ENCODE measurements at regions not wholly inside any gene's neighbourhood (a gene's known extent, or its start where the extent isn't known, plus 50 kb on each side); places are given as distances from the start of the nearest gene placed in this dataset.
"Not testable (repeated sequence)": the region's sequence is repeated elsewhere in the genome, so short reads cannot be mapped to it uniquely, and the experiment has no call there.

- no peak for TF ChIP-seq CTCF (IDR thresholded peaks at IDR 0.05; ENCODE audit: insufficient read depth, low read depth, low read length)
- no peak for DNase-seq (ENCODE audit: low read depth)
- no peak overlapping the region for H3K4me3 ChIP-seq (ENCODE audit: low read depth, low read length)
Observed at GRCh38 chr9:21626493-21626892, 144.4 kb upstream of the IFNE start.

GRCh38 chr9:21628954-21629353 is 146.8 kb upstream of the IFNE start:
- H3K4me3 ChIP-seq (ENCODE audit: low read depth, low read length); DNase-seq (ENCODE audit: low read depth): not testable (repeated sequence)

GRCh38 chr9:21634951-21635350 is 152.8 kb upstream of the IFNE start:
- DNase-seq (ENCODE audit: low read depth): no peak
- no peak overlapping the region for H3K4me3 ChIP-seq (ENCODE audit: low read depth, low read length)
- no peak for TF ChIP-seq CTCF (IDR thresholded peaks at IDR 0.05; ENCODE audit: insufficient read depth, low read depth, low read length)

GRCh38 chr9:21638104-21638503 is 156.0 kb upstream of the IFNE start:
- DNase-seq (ENCODE audit: low read depth): no peak
- no peak overlapping the region for H3K4me3 ChIP-seq (ENCODE audit: low read depth, low read length)
- no peak for TF ChIP-seq CTCF (IDR thresholded peaks at IDR 0.05; ENCODE audit: insufficient read depth, low read depth, low read length)

- H3K4me3 ChIP-seq (ENCODE audit: low read depth, low read length): no peak overlapping the region
- no peak for DNase-seq (ENCODE audit: low read depth)
- TF ChIP-seq CTCF (IDR thresholded peaks at IDR 0.05; ENCODE audit: insufficient read depth, low read depth, low read length): no peak
Observed at GRCh38 chr9:21653091-21653490, 149.3 kb upstream of the MTAP start.

- no peak for TF ChIP-seq CTCF (IDR thresholded peaks at IDR 0.05; ENCODE audit: insufficient read depth, low read depth, low read length)
- DNase-seq (ENCODE audit: low read depth): no peak
- no peak overlapping the region for H3K4me3 ChIP-seq (ENCODE audit: low read depth, low read length)
Observed at GRCh38 chr9:21653589-21653988, 148.8 kb upstream of the MTAP start.

- no peak for TF ChIP-seq CTCF (IDR thresholded peaks at IDR 0.05; ENCODE audit: insufficient read depth, low read depth, low read length)
- DNase-seq (ENCODE audit: low read depth): peak; percentile 71
- H3K4me3 ChIP-seq (ENCODE audit: low read depth, low read length): no peak overlapping the region
Observed at GRCh38 chr9:21656776-21657674, 145.4 kb upstream of the MTAP start.
